Fibroblast of skin of right biceps (primary cell): ENCODE measurements at regions not wholly inside any gene's neighbourhood (a gene's known extent, or its start where the extent isn't known, plus 50 kb on each side); places are given as distances from the start of the nearest gene placed in this dataset.

Experiments
- DNase-seq: peaks from one replicate; pipeline ENCODE4 v3.0.0-alpha.2; 2013

- DNase-seq: peak; percentile 82
Observed at GRCh38 chr6:22821664-22822320, 252.4 kb downstream of the HDGFL1 start.

GRCh38 chr6:22825210-22825609 lies 255.8 kb downstream of the HDGFL1 start:
- DNase-seq: no peak

GRCh38 chr6:22826961-22827360 lies 257.6 kb downstream of the HDGFL1 start:
- peak; percentile 43 for DNase-seq

- DNase-seq: peak; percentile 28
Observed at GRCh38 chr6:22827760-22828159, 258.4 kb downstream of the HDGFL1 start.

DNA sequence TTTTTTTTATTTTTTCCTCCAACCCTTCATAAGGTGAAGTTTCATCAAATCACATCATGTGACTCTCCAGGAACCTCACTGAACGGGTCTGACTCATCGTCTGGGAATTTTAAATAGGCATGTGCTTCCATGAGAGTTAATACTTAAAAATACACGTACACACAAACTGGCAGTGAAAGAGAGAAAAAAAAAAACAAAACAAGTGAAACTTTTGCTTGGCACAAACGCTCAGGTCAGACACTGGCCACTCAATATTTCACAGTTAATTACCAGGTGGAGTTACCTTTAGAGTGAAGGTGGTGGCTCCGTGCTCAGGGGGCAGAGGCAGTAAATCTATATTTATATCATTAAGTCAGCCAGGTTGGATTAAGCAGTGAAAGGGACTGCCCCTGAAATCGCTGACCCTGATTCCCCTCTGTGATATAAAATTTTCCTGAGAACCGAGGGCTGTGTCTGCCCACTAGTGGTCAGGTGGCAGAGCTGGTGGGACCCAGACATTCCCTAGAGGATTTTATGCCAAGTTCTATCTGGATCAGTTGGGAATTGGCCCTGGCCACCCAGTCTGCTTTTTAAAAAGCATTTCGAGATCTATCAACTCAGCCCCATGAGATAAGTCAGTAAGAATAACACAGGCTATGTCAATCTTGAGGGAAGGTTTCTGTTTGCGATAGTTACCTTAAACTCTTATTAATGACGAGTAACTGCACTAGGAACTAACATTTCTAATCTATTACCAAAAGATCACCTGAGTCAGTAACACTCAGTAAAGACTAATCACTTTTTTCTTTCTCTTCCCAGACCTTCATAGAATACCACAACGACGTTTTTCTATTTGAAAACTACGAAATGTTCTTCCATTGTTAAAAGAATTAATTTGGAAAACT lies 259.1 kb downstream of the HDGFL1 start:
- DNase-seq: peak; percentile 99

- DNase-seq: no peak
Observed at GRCh38 chr6:22829070-22829469, 259.7 kb downstream of the HDGFL1 start.

GRCh38 chr6:22830463-22830862 lies 261.1 kb downstream of the HDGFL1 start:
- DNase-seq: no peak

GRCh38 chr6:22833191-22833590 lies 263.8 kb downstream of the HDGFL1 start:
- no peak for DNase-seq

- peak; percentile 19 for DNase-seq
Observed at GRCh38 chr6:22838345-22838744, 269.0 kb downstream of the HDGFL1 start.

GRCh38 chr6:22845467-22845866 lies 276.1 kb downstream of the HDGFL1 start:
- no peak for DNase-seq

DNA sequence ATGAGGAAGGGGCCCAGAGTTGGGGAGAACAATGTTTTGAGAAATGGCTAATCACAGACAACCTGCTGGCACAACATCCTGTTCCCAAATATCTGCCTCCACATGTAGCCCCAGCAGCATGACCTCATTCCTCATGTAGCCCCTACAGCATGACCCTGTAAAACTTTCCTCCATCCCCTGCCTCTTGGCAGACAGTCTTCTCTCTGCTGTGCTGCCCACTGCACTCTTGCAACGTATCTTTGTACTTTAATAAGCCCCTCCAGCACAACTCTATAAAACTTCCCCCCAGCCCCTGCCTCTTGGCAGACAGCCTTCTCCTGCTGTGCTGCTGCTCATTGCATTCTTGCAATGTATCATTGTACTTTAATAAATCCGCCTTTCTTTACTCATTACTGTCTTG lies 278.8 kb downstream of the HDGFL1 start:
- no peak for DNase-seq

DNA sequence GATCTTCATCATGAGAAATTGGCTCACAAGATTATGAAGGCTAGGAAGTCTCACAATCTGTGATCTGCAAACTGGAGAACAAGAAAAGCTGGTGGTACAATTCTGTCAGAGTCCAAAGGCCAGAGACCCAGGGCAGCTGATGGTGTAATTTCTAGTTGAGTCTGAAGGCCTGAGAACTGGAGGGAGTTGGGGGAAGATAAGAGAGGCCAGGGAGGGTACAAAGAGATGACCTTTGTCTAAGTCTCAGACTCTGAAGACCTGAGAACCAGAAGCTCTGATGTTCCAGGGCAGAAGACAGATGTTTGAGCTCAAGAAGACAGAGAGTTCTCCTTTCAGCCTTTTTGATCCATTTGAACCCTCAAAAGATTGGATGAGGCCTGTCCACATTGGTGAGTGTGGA lies 280.6 kb downstream of the HDGFL1 start:
- DNase-seq: no peak

GRCh38 chr6:22852101-22852500 lies 282.7 kb downstream of the HDGFL1 start:
- no peak for DNase-seq

- DNase-seq: peak; percentile 14
Observed at GRCh38 chr6:22873513-22874136, 304.3 kb downstream of the HDGFL1 start.

GRCh38 chr6:22875845-22876244 lies 306.5 kb downstream of the HDGFL1 start:
- DNase-seq: peak; percentile 35

DNA sequence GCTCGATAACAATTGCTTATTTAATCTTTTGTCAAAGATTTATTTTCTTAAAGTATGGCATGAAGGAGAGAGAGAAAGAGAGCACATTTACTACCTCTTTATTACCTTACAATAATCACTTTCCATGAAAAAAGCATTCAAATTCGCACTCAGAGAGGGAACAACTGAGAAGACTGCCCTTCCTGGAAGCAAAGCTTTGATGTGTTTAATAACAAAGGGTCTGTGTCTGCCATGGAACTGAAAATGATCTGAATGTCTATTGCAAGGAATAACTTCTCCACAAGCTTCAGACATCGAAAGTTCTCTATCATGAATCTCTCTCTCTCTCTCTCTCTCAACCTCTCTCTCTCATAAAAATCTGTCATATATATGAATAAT lies 308.9 kb downstream of the HDGFL1 start:
- DNase-seq: no peak

- peak; percentile 49 for DNase-seq
Observed at GRCh38 chr6:22878706-22879105, 309.3 kb downstream of the HDGFL1 start.

DNA sequence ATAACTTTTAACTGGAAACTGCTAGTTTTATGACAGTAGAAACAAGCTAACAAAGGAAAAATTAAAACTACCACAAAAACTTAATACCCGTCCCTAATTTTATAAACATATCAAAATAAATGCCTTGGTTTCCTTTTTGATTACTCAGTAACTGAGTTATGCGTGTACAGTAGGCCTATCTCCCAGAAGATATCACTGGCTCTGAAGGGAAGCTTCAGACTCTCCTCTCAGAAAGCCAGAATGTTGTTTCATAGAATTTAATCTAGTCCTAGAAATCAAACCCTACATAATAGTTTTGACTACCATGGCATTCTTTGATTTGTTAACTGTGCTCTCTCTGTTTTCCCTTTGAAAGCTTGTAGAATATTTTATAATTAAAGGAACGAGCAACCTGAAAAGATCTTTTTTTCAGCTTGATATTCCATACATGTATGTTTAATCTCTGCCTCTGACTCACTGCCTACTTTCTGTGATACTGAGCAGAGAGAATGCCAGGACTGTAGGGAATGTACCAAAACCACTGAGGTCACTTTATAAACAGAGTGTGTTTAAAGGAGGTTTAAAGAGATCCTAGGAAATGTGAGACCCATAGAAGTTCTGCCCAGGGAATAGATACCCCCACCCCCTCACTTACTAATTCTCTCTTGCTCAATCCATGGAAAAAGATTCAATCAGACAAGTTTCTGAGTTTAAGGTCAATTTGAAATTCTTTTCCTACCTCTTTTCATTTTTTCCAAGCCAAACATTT lies 311.5 kb downstream of the HDGFL1 start:
- peak; percentile 98 for DNase-seq

- DNase-seq: peak; percentile 24
Observed at GRCh38 chr6:22882581-22882980, 313.2 kb downstream of the HDGFL1 start.

- no peak for DNase-seq
Observed at GRCh38 chr6:22883061-22883717, 313.8 kb downstream of the HDGFL1 start.

DNA sequence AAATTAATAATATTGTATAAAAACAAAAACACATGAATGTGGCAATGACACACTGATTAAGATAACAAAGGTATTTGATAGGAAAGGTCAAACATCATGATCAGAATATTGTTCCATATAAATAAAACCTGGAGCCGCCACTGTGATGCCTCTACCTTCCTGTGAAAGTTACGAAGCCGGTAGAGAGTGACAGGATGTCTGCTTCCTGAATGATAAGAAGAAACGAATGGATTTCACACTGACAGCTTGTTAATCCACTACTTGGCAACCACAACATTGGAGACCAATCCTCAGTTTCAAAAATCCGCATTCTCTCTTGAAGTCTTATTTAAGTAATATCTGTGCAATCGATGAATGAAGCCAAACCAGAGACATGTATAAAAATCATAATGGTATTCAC lies 315.1 kb downstream of the HDGFL1 start:
- DNase-seq: no peak
